GM08714 (cell line): ENCODE measurements at regions not wholly inside any gene's neighbourhood (a gene's known extent, or its start where the extent isn't known, plus 50 kb on each side); places are given as distances from the start of the nearest gene placed in this dataset.

Experiments
- H3K4me3 ChIP-seq: fragments of 200-500 bp; sonication (Bioruptor generic); 2 replicates; pipeline ENCODE4 v1.5.1; 2014; ENCODE audit warnings: mild to moderate bottlenecking, low read length, inconsistent platforms
- ZNF274 ChIP-seq: IDR thresholded peaks from 2 replicates; pipeline ENCODE4 v1.6.1; 2012; ENCODE audit warnings: mild to moderate bottlenecking, low read depth, low read length

DNA sequence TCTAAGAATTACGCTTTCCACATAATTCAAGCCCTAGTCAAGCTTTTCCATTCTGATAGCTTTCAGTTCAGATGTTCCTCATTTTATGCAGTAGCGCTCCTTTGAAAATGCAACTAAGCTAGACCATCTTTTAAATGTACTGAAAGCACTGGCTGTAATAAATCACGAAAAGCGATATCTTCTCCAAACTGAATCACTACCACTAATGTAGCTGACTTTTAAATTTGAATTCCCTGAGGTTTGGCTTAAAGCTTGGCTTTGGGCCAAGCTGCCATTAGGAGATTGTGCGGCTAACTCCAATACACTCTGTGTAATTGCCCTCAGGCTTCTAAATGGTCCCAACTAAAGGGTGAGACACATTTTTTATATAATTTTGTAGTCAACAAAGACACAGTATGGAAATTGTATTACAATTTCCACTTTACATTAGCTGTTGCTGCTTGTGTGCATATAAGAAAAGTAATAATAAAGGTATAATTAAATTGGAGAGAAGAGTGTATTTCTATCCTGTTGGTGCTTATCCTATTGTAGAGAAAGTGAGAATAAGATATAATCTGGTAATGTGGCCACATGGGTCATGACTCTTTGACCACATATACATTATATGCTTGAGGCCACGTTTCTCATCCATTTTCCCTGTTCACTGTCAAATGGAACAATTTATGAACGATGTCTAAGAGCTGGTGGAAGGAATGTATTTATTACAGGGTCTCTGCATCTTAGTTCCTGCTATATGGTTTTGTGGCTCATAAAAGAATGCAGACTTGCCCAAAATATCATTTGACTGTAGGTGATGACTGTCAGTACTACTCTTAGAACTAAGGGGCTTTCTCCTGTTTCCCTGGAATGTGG is 118.7 kb upstream of the TAF11L2 start:
- no peak for TF ChIP-seq ZNF274
- no peak overlapping the region; the same call in 1 of the 2 replicates for H3K4me3 ChIP-seq

DNA sequence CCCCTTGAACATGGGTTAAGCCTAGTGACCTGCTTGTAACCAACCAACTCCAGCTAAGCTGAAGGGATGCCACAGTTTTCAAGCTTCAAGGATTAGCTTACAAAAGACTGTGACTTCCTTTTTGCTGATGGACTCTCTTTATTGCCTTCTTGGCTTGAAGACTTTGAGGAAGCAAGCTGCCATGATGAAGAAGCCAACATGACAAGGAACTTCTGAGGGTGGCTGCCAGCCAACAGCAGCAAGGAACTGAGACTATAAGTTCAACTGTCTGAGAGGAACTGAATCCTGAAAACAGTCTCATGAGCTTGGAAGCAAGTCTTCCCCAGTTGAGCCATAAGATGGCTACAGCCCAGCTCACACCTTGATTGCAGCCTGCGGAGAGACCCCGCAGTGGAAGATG is 116.1 kb upstream of the TAF11L2 start:
- no peak overlapping the region for H3K4me3 ChIP-seq
- TF ChIP-seq ZNF274, result no peak

DNA sequence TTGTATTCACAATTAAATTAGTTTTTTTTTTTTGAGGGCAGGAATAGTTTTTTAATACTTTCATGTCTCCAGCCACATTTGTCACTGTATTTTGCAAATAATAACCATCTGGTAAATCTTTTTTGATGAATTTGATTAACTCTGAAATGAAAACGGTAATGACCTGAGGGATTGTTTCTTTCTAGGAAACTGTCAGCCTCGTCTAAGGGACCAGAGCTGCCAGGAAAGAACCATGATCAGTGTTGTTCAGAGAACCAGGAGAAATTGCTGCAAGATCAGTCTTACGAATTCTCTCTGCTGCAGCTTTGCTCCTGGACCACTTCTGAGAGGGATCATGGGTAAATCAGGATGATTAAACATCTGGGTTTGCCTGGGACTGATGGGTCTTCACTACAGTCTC is 114.5 kb upstream of the TAF11L2 start:
- no peak overlapping the region for H3K4me3 ChIP-seq
- TF ChIP-seq ZNF274, result no peak

DNA sequence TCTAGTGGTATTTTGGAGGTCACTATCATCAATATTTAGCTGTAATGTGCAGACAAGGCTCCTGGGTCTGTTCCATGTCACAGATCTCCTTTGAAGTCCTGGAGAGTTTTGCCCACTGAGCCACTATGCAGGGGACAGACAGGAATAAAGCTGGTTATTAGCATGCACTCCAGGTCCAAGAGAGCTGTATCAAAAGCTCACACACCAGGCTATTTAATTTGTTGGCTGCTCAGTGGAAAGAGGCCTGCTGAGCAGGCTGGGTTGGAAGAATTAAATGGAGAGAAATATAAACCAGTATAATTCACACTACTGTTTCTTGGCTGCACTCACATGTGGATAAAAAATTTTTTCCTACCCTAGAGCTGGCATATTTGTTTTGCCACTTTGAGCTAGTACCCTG is 113.8 kb upstream of the TAF11L2 start:
- TF ChIP-seq ZNF274, result no peak
- H3K4me3 ChIP-seq, result no peak overlapping the region

DNA sequence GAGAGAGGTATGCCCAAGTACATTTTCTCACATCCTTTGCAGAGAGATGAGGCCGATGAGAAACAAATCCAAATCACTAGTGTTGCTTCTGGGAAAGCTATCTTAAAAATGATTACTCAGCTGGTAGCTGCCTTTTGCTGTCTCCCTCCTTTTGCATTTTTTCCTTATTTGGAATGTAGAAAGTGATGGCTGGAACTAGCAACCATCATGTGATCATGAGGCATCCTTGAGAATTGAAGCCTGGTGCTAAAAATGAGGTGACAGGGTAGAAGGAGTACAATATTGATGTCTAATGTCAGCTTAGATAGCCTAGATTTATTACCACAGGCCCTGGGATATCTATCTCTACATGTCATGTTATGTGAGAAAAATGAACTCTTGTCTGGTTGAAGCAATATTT is 109.3 kb upstream of the TAF11L2 start:
- H3K4me3 ChIP-seq, result no peak overlapping the region
- no peak for TF ChIP-seq ZNF274

DNA sequence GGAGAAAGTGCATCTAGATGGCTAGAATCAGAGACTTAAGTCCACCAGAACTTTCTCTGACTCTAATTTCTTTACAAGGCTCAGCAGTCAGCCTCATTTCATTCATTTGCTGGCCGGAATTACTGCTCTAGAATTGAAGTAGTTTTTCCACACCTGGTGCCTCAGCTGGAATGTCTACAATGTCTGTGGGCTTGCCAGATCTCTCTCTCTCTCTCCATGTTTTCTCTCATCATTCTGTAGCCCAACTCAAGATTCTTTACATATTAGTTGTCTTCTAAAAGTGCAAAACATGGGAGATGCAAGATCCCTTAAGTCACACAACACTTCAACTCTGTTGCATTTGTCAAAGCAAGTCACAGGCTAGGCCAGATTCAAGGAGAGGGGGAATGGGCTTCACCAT is 103.9 kb upstream of the TAF11L2 start:
- TF ChIP-seq ZNF274, result no peak
- H3K4me3 ChIP-seq, result no peak overlapping the region

DNA sequence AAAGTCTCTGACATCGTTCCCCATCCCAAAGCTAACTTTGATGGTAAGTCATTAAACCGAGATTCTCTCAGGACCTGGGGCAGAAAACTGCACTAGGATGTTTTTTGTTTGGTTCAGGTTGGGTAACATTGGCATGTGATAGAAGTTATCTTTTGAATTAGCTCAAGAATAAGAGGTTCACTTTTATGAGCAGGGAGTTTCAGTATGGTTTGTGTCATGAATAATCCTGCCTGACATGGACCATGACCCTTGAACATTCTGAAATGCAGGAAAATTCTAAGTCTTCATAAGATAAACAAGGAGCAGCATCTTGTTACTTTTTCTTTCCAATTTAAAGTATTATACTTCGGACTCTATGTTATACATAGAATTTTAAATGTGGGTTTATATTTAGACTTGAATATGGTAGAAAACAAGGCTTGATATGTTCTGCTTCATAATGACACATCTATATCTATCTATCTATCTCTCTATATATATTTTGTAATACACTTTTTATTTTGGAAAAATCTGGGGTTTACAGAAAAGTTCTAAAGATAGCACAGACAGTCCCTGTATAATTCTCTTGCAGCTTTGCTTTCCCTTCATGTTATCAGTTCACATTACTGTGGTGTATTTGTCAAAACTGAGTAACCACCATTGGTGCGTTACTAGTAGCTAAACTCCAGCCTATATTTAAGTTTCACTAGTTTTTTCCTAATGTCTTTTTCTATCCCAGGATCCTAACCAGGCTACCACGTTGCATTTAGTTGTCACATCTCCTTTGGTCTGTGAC is 102.7 kb upstream of the TAF11L2 start:
- TF ChIP-seq ZNF274, result no peak
- H3K4me3 ChIP-seq, result no peak overlapping the region

DNA sequence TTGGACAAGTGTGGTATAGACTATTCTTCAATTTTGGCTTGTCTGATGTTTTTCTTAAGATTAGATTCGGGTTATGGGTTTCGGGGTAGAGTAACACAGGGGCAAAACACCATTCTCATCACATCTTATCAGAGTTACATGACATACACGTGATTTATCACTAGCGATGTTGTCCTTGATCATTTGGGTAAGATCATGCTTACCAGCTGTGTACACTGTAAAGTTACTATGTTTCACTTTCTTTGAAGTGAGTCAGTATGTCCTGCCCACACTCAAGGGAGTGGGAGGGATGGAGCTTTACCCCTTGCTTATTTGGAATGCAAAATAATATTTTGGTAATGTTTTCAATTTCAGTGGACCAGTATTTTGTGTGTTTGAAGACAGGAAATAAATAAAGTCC is 101.8 kb upstream of the TAF11L2 start:
- no peak for TF ChIP-seq ZNF274
- H3K4me3 ChIP-seq, result no peak overlapping the region

DNA sequence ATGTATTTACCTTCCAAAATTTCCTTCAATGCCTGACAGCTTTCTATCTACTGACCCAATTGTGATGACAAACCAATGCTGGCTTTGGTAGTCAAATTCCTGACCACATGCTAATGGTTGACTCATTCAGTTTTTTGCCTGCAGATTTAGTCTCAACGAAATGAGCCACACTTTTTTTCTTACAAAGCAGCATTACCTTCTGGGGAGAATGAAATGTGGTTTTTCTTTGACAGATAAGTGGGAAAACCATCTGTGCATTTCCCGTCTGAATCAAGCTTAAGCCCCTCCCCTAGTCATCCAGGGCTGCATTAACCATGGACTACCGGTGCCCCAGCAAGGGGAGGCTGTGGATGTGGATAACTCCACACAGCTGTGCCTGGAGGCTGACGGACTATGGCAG is 99.6 kb upstream of the TAF11L2 start:
- H3K4me3 ChIP-seq, result no peak overlapping the region
- TF ChIP-seq ZNF274, result no peak

DNA sequence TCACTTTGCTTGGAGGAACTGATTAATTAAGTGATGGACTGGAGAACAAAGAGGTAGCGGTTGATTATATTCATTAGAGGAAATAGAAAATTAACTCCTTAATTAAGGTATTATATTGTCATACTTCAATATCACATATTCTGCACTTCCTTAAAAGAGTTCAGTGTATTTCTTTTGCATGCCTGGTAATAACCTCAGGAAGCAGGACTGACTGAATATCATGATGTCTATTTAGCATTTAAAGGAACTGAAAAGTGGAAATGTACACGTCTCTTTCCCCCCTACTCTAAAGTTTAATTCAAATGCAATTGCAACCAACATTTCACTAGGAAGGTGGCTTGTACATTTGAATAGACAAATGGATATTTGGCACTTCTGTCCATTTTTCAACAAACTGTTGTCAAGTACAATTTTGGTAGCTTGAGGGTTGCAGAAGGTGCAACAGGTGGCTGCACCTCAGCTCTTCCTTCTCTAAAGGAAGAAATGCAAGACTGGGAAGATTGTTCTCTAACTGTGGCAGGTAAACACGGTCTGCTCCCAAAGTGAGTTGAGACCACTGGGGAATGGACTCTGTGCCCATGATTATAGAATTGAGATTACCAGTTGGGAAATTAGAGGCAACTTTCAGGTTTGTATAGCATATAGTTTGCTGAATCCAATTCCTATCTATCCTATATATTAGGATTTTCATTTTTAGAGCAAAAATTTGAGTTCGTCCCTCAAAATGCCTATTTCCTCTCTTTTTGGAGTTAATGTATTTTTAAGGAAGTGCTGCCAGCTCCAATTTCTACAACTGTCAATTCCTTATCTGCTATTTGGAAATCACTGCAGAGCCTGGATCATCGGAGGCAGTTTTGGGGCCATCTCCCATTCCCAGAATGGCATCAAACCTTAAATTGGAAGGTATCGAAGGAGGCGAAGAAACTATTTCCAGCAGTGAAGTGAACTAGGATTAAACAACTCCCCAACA is 98.9 kb upstream of the TAF11L2 start:
- no peak overlapping the region for H3K4me3 ChIP-seq
- TF ChIP-seq ZNF274, result no peak

DNA sequence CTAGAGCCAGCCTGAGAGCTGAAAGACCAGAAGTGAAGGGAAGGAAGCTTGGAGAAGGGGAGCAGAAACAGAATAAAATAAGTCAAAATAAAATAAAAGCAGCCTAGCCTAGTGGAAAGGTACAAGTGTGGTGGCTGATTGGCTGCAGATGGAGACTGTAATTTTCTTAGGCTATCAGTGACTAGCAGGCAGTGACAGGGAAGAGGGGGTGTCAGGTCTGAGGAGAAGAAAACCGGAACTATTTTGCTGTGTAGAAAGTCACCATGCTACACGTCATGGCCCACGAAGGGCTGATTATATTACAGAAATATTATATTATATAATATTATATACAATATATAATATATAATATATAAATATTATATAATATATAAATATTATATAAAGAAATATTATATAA is 98.1 kb upstream of the TAF11L2 start:
- no peak overlapping the region for H3K4me3 ChIP-seq
- no peak for TF ChIP-seq ZNF274

DNA sequence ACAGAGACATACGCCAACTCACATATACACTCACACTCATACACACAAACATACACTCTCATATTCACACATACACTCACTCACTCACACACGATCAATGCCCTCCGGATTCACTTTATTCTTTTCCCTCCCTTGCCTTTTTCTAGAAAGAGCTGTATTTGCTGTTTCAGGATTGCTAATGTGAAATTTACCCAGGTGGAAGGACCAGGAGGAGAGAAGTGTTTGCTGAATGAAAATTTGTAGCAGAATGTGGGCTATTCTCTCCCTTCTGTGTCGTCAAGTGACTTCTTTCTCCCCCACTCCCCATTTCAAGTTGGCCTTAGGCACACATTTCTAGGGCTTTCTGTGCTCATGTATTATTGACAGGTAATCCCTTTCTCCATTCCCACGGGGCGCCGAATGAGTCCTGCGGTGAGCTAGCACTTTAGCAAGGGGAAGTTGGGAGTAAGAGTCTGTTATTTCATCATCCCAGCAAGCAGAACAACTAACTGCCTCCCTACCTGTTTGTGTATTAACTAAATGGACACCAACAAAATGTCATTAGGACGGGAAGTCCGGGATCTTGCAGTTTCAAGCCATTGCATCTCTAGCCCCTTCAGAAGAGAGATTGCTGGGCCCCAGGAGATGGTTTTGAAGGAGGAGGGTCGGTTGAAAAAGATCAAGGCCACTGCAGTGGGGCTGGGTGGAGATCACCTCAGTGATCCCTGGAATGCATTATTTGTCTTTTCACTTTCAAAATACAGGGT is 97.1 kb upstream of the TAF11L2 start:
- H3K4me3 ChIP-seq, result no peak overlapping the region
- TF ChIP-seq ZNF274, result no peak

DNA sequence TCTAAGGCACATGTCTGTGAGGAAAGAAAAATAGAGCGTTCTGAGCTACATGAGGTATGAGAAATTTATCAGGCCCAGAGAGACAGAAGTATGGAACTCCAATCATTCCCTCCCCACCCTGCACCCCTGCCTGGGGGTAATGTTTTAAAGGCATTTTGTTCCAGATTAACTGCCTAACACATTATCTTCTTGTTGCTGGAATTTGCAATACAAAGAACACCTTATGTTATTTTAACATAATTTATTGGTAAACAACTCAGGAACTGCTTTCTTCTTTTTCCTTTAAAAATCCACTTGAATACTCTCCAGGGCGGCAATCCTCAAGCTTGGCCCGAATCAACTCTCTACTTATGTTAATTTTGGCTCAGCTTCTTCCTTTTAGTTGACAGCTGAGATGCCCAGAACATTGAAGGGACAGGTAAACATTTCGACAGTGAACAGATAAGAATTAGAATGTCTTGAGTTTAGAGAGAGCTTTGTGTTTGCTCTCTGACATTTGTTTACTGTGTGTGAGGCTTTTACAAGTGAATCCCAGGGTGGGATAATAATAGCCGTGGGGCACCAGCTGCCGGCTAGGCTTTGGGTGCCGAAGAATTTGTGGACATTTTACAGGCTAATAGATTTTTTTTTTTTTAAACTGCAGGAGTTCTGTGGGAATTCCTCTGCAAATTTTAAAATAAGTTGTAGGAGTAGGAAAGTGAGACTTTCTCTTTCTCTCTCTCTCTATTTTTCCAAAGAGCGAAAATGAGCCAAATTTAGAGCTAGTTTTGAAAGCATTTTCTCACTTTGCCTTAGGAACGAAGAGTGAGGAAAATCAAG is 96.4 kb upstream of the TAF11L2 start:
- no peak overlapping the region for H3K4me3 ChIP-seq

More for the DNA sequence above, 96.4 kb upstream of the TAF11L2 start:
- no peak for TF ChIP-seq ZNF274
